Stimulated activated CD8-positive, alpha-beta memory T cell treated with anti-CD3 and anti-CD28 coated beads, Interleukin-2, amount 100 ng/mL, for 48 hours (primary cell): ENCODE measurements at regions not wholly inside any gene's neighbourhood (a gene's known extent, or its start where the extent isn't known, plus 50 kb on each side); places are given as distances from the start of the nearest gene placed in this dataset.

Experiments used
- DNase-seq, 2 donors: peaks; one replicate each; pipeline ENCODE4 v3.0.0-alpha.2; 2020; ENCODE audit warnings: low read depth in 2 of 2

GRCh38 chr4:24164054-24164693, 274.3 kb upstream of the PPARGC1A start:
- no peak for DNase-seq

- no peak for DNase-seq
These were observed 273.5 kb upstream of the PPARGC1A start for GRCh38 chr4:24163314-24163713.

- DNase-seq: no peak
These were observed 270.5 kb upstream of the PPARGC1A start for GRCh38 chr4:24160358-24160757.

- DNase-seq: no peak
These were observed 268.2 kb upstream of the PPARGC1A start for GRCh38 chr4:24158031-24158430.

- DNase-seq: no peak
These were observed 260.2 kb upstream of the PPARGC1A start for GRCh38 chr4:24150034-24150433.

GRCh38 chr4:24146127-24146526, 256.3 kb upstream of the PPARGC1A start:
- no peak for DNase-seq

GRCh38 chr4:24145591-24145990, 255.7 kb upstream of the PPARGC1A start:
- DNase-seq: no peak

GRCh38 chr4:24144381-24144780, 254.5 kb upstream of the PPARGC1A start:
- DNase-seq: no peak

- DNase-seq: no peak
These were observed 253.9 kb upstream of the PPARGC1A start for GRCh38 chr4:24143741-24144140.

GRCh38 chr4:24141836-24142235, 252.0 kb upstream of the PPARGC1A start:
- no peak for DNase-seq

GRCh38 chr4:24140892-24141291, 251.0 kb upstream of the PPARGC1A start:
- no peak for DNase-seq

- DNase-seq: no peak
These were observed 248.1 kb upstream of the PPARGC1A start for GRCh38 chr4:24137671-24138601.

GRCh38 chr4:24131954-24132673, 242.3 kb upstream of the PPARGC1A start:
- DNase-seq: no peak

- DNase-seq: no peak
These were observed 240.8 kb upstream of the PPARGC1A start for GRCh38 chr4:24130637-24131036.

GRCh38 chr4:24126776-24127175, 236.9 kb upstream of the PPARGC1A start:
- no peak for DNase-seq

- DNase-seq: no peak
These were observed 231.7 kb upstream of the PPARGC1A start for GRCh38 chr4:24121395-24122175.

- no peak for DNase-seq
These were observed 228.1 kb upstream of the PPARGC1A start for GRCh38 chr4:24117975-24118374.

- DNase-seq: no peak
These were observed 226.3 kb upstream of the PPARGC1A start for GRCh38 chr4:24116107-24116506.

GRCh38 chr4:24114919-24115500, 225.2 kb upstream of the PPARGC1A start:
- DNase-seq: no peak

GRCh38 chr4:24114444-24114843, 224.6 kb upstream of the PPARGC1A start:
- no peak for DNase-seq

- no peak for DNase-seq
These were observed 222.6 kb upstream of the PPARGC1A start for GRCh38 chr4:24112466-24112865.
